ENCODE measurements at regions not wholly inside any gene's neighbourhood (a gene's known extent, or its start where the extent isn't known, plus 50 kb on each side); places are given as distances from the start of the nearest gene placed in this dataset.
"Not testable (repeated sequence)": the region's sequence is repeated elsewhere in the genome, so short reads cannot be mapped to it uniquely, and the experiment has no call there.

DNA sequence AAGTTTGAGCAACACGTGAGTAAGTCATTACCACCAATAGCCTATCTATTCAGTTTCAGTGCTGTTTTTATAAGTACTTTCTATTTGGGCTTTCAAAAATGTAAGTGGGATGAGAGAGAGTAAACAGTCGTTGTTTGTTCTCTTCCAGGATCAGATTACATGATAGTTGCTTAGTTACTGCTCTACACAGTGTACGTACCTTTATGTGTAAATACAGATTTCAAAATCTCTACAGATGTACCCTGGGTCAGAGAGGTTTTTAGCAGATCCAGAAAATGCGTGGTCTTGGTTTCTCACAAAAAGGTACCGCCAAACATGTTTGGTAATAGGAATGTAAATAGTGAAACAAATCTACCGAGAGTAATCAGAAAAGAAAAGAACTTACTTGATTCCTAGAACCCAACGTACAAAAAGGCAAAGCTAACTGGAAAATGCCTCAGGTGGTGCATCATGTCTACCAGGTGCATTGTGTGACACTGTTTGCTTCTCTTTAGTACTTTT lies 421.1 kb downstream of the BCKDHB start:
- ChIA-PET POLR2A (no interaction called here), CTCF (no interaction called here)
- TF ChIP-seq, protein P1, sequence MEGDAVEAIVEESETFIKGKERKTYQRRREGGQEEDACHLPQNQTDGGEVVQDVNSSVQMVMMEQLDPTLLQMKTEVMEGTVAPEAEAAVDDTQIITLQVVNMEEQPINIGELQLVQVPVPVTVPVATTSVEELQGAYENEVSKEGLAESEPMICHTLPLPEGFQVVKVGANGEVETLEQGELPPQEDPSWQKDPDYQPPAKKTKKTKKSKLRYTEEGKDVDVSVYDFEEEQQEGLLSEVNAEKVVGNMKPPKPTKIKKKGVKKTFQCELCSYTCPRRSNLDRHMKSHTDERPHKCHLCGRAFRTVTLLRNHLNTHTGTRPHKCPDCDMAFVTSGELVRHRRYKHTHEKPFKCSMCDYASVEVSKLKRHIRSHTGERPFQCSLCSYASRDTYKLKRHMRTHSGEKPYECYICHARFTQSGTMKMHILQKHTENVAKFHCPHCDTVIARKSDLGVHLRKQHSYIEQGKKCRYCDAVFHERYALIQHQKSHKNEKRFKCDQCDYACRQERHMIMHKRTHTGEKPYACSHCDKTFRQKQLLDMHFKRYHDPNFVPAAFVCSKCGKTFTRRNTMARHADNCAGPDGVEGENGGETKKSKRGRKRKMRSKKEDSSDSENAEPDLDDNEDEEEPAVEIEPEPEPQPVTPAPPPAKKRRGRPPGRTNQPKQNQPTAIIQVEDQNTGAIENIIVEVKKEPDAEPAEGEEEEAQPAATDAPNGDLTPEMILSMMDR (IDR thresholded peaks at IDR 0.05; ENCODE audit: control extremely low read depth, extremely low read depth, low read depth, missing control alignments), result no peak
- no peak for DNase-seq (ENCODE audit: extremely low spot score)

DNA sequence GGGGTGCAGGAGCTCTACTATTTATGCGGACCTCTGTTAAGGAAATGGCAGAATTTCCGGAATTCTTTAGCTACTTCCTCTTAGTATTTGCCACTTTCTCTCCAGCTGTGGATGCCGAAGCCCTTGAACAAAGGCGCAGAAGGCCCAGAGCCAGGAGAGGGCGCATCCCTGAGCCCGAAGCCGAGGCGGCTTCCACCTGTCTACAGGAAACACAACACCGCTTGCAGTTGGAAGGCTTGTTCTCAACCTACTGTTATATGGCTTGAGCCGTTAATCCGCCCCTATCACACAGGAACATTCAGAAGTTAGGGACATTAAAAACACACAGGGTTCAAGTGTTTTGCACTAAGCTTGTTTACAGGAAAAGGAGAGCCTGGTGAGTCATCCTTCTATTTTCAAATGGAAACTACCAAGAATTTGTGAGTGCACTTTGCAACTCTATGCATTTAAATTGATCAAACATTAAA lies 417.1 kb downstream of the BCKDHB start:
- DNase-seq (ENCODE audit: extremely low spot score), result no peak
- POLR2A ChIA-PET, result no interaction called here
- CTCF ChIA-PET, result interaction anchor here (0.9 to 2.9 kb wide), 2 partner anchors 9 to 13 kb away, joined by 3 to 10 read pairs; no protein-coding TSS in a partner anchor
- TF ChIP-seq, protein P1 (IDR thresholded peaks at IDR 0.05; ENCODE audit: control extremely low read depth, extremely low read depth, low read depth, missing control alignments), result no peak

GRCh38 chr6:80523010-80523409 lies 416.5 kb downstream of the BCKDHB start:
- no peak for DNase-seq (ENCODE audit: extremely low spot score)
- ChIA-PET POLR2A (no interaction called here), CTCF (interaction anchor here (0.9 to 2.9 kb wide), 3 partner anchors 8 to 14 kb away, joined by 3 to 10 read pairs (median 7); no protein-coding TSS in a partner anchor)
- TF ChIP-seq, protein P1 (IDR thresholded peaks at IDR 0.05; ENCODE audit: control extremely low read depth, extremely low read depth, low read depth, missing control alignments), result no peak

GRCh38 chr6:80522576-80522975 lies 416.1 kb downstream of the BCKDHB start:
- DNase-seq (ENCODE audit: extremely low spot score), result no peak
- CTCF ChIA-PET, result interaction anchor here (0.9 to 2.9 kb wide), 3 partner anchors 8 to 14 kb away, joined by 3 to 10 read pairs (median 7); no protein-coding TSS in a partner anchor
- POLR2A ChIA-PET, result no interaction called here
- TF ChIP-seq, protein P1 (IDR thresholded peaks at IDR 0.05; ENCODE audit: control extremely low read depth, extremely low read depth, low read depth, missing control alignments), result no peak

DNA sequence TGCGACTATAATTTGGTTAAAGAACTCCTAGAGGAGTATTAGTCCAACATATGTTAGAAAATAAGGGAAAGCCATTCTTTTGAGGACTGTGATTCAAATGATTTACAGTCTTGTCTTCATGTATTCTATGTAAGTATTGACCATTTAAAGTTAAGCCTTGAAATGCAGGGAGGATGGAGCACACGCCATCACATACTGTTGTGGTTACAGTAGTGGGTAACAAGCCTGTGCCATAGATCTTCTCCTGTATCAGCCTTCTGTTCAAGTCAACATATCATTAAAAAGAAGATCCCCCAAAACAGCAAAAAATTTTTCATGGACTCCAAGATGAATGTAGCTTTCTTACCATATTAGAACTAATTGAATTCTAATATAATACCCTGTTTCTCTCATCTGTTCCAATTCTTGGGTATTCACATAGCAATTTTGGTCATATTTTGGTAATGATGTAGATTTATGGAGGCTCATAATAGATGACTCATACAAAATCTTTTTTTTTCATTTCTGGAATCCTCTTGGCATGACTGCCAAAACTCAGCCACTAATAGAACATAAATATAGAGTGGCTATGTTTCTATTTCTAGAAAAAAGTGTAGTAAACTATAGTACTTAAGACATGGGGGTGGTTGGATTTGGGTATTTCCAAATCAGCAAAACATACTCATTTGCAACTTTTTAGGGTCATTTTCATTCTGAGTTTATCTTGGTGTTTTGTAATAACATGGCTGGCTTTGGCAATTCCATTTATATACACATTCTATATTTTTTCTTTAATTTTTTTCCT lies 413.5 kb downstream of the BCKDHB start:
- ChIA-PET POLR2A (no interaction called here), CTCF (no interaction called here)
- TF ChIP-seq, protein P1 (IDR thresholded peaks at IDR 0.05; ENCODE audit: control extremely low read depth, extremely low read depth, low read depth, missing control alignments), result no peak
- DNase-seq (ENCODE audit: extremely low spot score), result no peak

DNA sequence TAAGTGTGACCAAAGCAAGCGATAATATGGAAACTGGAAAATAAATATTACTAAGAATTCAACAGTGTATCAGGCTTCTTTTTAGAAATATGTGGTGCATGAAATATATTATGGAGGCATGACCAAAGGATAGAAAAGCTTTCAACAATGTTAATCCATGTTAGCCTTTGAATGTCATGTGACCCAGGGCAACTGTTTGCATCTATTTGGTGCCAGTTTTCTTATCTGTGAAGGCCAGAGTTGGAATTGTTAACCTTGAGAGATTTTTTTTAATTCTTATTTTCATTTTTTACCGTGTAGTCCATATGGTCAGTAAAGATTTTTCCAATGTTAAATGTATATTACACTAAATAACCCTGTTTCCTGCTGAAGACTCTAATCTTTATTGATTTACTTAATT lies 411.1 kb downstream of the BCKDHB start:
- ChIA-PET POLR2A (no interaction called here), CTCF (no interaction called here)
- TF ChIP-seq, protein P1 (IDR thresholded peaks at IDR 0.05; ENCODE audit: control extremely low read depth, extremely low read depth, low read depth, missing control alignments), result no peak
- no peak for DNase-seq (ENCODE audit: extremely low spot score)

DNA sequence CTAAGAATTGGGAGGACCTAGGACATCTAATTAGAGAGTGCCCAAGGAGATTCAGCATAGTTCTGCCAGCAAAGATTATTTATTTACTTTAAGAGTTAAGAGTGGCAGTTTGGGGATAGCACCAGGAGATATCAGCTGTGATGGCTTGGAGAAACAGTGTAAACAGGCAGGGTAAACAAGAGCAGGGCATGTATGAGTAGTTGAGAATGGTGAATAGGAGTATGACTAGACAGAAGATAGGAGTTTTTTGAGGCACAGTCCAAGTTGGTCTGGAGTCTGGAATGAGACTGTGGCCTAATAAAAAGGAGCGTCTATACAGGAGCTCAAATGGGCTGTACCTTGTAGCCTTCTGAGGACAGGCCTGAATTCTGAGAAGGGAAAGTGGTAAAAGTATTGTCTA lies 404.1 kb downstream of the BCKDHB start:
- CTCF ChIA-PET, POLR2A ChIA-PET: not testable (repeated sequence)

More for the DNA sequence above, 404.1 kb downstream of the BCKDHB start:
- DNase-seq (ENCODE audit: extremely low spot score), result not testable (repeated sequence)

Data from GM10248 (cell line).